ENCODE measurements at regions not wholly inside any gene's neighbourhood (a gene's known extent, or its start where the extent isn't known, plus 50 kb on each side); places are given as distances from the start of the nearest gene placed in this dataset.

GRCh38 chr7:109126404-109127050 lies 556.9 kb downstream of the DNAJB9 start:
- DNase-seq = no peak

- no peak for DNase-seq
These were observed 557.5 kb downstream of the DNAJB9 start for GRCh38 chr7:109127145-109127544.

GRCh38 chr7:109131141-109131540 lies 561.5 kb downstream of the DNAJB9 start:
- DNase-seq = no peak

GRCh38 chr7:109136893-109137292 lies 567.2 kb downstream of the DNAJB9 start:
- DNase-seq = no peak

GRCh38 chr7:109154748-109155147 lies 585.1 kb downstream of the DNAJB9 start:
- no peak for DNase-seq

- DNase-seq = no peak
These were observed 588.6 kb downstream of the DNAJB9 start for GRCh38 chr7:109158246-109158645.

- no peak for DNase-seq
These were observed 607.0 kb downstream of the DNAJB9 start for GRCh38 chr7:109176661-109177060.

GRCh38 chr7:109178342-109178741 lies 608.7 kb downstream of the DNAJB9 start:
- DNase-seq = no peak

- DNase-seq = no peak
These were observed 609.9 kb downstream of the DNAJB9 start for GRCh38 chr7:109179601-109180000.

GRCh38 chr7:109190766-109191398 lies 621.2 kb downstream of the DNAJB9 start:
- DNase-seq = no peak

GRCh38 chr7:109206196-109206595 lies 636.5 kb downstream of the DNAJB9 start:
- DNase-seq = no peak

- no peak for DNase-seq
These were observed 643.4 kb downstream of the DNAJB9 start for GRCh38 chr7:109213081-109213480.

GRCh38 chr7:109215341-109215740 lies 645.7 kb downstream of the DNAJB9 start:
- DNase-seq = no peak

GRCh38 chr7:109224100-109224499 lies 654.4 kb downstream of the DNAJB9 start:
- no peak for DNase-seq

GRCh38 chr7:109226699-109227098 lies 657.0 kb downstream of the DNAJB9 start:
- no peak for DNase-seq

- no peak for DNase-seq
These were observed 665.6 kb downstream of the DNAJB9 start for GRCh38 chr7:109235316-109235715.

GRCh38 chr7:109246330-109247077 lies 676.8 kb downstream of the DNAJB9 start:
- DNase-seq = no peak

GRCh38 chr7:109256762-109257560 lies 687.3 kb downstream of the DNAJB9 start:
- no peak for DNase-seq

- no peak for DNase-seq
These were observed 689.5 kb downstream of the DNAJB9 start for GRCh38 chr7:109259151-109259550.

GRCh38 chr7:109261781-109262180 lies 692.1 kb downstream of the DNAJB9 start:
- no peak for DNase-seq

GRCh38 chr7:109266610-109267009 lies 696.9 kb downstream of the DNAJB9 start:
- no peak for DNase-seq

- no peak for DNase-seq
These were observed 706.7 kb downstream of the DNAJB9 start for GRCh38 chr7:109276348-109276747.

Data from nucleus accumbens (tissue), 56 donors.